Neural cell (in vitro differentiated cells): ENCODE measurements at regions not wholly inside any gene's neighbourhood (a gene's known extent, or its start where the extent isn't known, plus 50 kb on each side); places are given as distances from the start of the nearest gene placed in this dataset.

Source experiments
- EZH2 ChIP-seq: fragments of 200-600, 300-800 bp; shearing (Covaris generic), sonication (generic); IDR thresholded peaks from 2 replicates; pipeline ENCODE4 v1.6.1; 2014; ENCODE audit warnings: antibody characterized with exemption, low read length, borderline replicate concordance, mild to moderate bottlenecking; ENCODE audit not compliant: insufficient read depth, poor library complexity, severe bottlenecking
- MXI1 ChIP-seq: fragments of 450-650 bp; conservative IDR thresholded peaks from 2 replicates; pipeline ENCODE4 v1.6.1; 2014; ENCODE audit warnings: antibody characterized with exemption, mild to moderate bottlenecking; ENCODE audit not compliant: poor library complexity, severe bottlenecking
- POLR2AphosphoS5 ChIP-seq: IDR thresholded peaks from 2 replicates; pipeline ENCODE4 v1.6.1; 2012
- RAD21 ChIP-seq: fragments of 450-650 bp; conservative IDR thresholded peaks from 2 replicates; pipeline ENCODE4 v1.6.1; 2014; ENCODE audit warnings: antibody characterized with exemption, mild to moderate bottlenecking, moderate library complexity
- SMC3 ChIP-seq: fragments of 450-650 bp; conservative IDR thresholded peaks from 2 replicates; pipeline ENCODE4 v1.6.1; 2014; ENCODE audit warnings: antibody characterized with exemption, mild to moderate bottlenecking, moderate library complexity; ENCODE audit not compliant: poor library complexity
- TAF1 ChIP-seq: IDR thresholded peaks from 2 replicates; pipeline ENCODE4 v1.6.1; 2012; ENCODE audit warnings: low read depth
- TF ChIP-seq, protein P1 (sequence below): fragments of 450-650 bp; IDR thresholded peaks from 2 replicates; pipeline ENCODE4 v1.5.1; 2014; ENCODE audit warnings: antibody characterized with exemption, mild to moderate bottlenecking, moderate library complexity; ENCODE audit not compliant: poor library complexity, severe bottlenecking

DNA sequence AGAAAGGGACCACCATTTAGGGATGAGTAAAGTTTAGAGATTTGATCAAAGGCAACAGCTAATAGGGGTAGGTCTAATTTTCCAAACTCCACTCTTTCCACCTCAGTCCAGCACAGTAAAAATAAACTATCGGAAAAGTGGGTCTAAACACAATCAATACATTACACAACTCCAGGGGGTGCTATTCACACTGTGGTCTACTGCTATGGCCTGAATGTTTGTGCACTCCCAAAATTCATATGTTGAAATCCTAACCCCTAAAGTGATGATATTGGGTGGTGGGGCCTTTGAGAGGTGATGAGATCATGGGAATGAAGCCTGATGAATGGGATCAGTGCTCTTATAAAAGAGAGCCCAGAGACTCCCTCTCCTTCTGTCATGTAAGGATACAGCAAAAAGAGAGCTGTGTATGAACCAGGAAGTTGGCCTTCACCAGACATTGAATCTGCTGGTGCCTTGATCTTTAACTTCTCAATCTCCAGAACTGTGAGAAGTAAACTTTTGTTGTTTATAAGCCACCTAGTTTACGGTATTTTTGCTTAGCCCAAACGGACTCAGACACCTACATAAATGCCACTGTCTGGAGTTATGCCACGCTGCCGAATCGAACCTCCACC lies 193.9 kb downstream of the OMA1 start:
- TF ChIP-seq, protein P1, sequence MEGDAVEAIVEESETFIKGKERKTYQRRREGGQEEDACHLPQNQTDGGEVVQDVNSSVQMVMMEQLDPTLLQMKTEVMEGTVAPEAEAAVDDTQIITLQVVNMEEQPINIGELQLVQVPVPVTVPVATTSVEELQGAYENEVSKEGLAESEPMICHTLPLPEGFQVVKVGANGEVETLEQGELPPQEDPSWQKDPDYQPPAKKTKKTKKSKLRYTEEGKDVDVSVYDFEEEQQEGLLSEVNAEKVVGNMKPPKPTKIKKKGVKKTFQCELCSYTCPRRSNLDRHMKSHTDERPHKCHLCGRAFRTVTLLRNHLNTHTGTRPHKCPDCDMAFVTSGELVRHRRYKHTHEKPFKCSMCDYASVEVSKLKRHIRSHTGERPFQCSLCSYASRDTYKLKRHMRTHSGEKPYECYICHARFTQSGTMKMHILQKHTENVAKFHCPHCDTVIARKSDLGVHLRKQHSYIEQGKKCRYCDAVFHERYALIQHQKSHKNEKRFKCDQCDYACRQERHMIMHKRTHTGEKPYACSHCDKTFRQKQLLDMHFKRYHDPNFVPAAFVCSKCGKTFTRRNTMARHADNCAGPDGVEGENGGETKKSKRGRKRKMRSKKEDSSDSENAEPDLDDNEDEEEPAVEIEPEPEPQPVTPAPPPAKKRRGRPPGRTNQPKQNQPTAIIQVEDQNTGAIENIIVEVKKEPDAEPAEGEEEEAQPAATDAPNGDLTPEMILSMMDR: no peak
- no peak for TF ChIP-seq EZH2
- TF ChIP-seq MXI1: no peak
- no peak for TF ChIP-seq POLR2AphosphoS5
- no peak for TF ChIP-seq SMC3
- no peak for TF ChIP-seq TAF1
- TF ChIP-seq RAD21: no peak
